HG02678 (cell line): ENCODE measurements at regions not wholly inside any gene's neighbourhood (a gene's known extent, or its start where the extent isn't known, plus 50 kb on each side); places are given as distances from the start of the nearest gene placed in this dataset.
"Not testable (repeated sequence)": the region's sequence is repeated elsewhere in the genome, so short reads cannot be mapped to it uniquely, and the experiment has no call there.

ENCODE experiments used
- ATAC-seq: cut with Tn5 transposase; IDR thresholded peaks from one replicate; pipeline ENCODE4 v1.9.1; 2021; ENCODE audit warnings: mild to moderate bottlenecking, moderate library complexity; ENCODE audit not compliant: unreplicated experiment

DNA sequence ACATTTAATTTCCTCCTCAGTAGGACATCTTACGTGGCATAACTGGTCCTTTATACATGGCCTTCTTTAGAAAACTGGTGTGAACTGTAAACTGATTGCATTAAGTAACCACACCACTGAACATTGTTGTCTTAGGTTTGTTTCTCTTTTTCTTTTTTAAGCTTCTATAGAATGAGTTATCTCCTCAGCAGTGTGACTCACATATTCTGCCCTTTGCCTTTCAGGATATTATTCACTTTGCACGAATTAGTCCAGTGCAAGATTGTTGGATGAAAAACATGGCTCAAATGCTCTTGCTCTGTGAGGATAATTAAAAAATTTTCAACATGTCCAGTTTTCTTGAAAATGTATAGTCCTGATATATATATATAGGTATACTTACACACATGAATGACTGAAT, 147.6 kb downstream of the KBTBD8 start:
- no peak for ATAC-seq

DNA sequence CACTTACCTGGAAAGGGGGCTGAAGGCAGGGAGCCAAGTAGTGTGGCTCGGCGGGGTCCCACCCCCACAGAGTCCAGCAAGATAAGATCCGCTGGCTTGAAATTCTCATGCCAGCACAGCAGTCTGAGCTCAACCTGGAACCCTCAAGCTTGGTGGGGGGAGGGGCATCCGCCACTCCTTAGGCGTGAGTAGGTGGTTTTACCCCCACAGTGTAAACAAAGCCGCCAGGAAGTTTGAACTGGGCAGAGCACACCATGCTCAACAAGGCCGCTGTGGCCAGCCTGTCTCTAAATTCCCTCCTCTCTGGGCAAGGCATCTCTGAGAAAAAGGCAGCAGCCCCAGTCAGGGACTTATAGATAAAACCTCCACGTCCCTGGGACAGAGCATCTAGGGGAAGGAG, 156.3 kb downstream of the KBTBD8 start:
- no peak for ATAC-seq

DNA sequence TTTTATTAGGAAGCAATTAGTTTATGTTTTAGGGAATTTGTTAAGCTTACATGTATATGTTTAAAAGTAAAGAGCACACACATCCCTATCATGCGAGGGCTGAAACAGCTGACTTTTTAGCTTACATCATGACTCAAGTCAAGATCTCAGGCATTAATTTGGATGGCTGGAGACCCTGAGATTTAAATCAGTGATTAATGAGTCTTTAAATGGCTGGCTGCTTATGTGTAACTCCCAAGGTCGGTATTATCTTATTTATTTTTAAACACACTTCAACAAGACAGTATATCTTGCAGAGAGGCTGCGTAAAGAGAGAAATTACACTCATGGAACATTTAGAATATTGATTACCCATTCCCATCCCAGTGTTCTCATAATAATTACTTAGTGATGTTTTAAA, 169.4 kb downstream of the KBTBD8 start:
- no peak for ATAC-seq

DNA sequence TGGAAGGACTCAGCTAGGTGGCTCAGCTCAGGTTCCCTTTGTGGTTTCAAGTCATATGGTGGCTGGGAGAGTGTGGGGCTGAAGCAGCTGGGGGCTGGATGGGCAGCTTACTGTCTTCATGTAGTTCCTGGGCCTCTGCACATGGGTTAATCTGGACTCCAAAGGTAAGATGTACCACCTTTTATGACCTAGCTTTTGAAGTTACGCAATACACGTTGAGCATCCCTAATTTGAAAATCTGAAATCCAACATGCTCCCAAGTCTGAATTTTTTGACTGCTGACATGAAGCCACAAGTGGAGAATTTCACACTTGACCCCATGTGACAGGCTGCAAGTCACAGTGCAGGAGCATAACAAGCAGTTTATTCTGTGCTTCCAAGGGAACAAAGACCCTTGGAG, 173.7 kb downstream of the KBTBD8 start:
- no peak for ATAC-seq

DNA sequence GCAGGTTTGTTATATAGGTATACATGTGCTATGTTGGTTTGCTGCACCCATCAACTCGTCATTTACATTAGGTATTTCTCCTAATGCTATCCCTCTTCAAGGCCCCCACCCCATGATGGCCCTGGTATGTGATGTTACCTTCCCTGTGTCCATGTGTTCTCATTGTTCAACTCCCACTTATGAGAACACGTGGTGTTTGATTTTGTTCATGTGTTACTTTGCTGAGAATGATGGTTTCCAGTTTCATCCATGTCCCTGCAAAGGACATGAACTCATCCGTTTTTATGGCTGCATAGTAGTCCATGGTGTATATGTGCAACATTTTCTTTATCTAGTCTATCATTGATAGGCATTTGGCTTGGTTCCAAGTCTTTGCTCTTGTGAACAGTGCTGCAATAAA, 175.0 kb downstream of the KBTBD8 start:
- not testable (repeated sequence) for ATAC-seq

DNA sequence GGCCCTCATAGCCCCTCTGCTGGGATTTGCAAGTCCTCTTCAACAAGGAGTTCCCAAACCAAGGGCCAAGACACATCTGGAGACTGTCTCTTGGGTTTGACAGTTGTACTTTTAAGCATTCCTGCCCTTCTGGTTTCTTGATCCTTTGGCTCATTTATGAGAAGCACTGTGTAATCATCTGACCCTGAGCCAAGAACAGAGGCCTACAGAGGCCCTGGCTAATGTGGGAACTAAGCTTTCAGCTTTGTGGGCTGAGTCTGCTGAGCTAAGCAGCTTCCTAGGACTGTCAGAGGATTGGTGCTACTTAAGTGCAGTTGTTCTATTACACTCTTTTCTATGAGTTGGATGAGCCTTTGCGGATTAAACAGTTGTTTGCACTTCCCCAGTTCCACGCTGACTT, 178.3 kb downstream of the KBTBD8 start:
- ATAC-seq: no peak

DNA sequence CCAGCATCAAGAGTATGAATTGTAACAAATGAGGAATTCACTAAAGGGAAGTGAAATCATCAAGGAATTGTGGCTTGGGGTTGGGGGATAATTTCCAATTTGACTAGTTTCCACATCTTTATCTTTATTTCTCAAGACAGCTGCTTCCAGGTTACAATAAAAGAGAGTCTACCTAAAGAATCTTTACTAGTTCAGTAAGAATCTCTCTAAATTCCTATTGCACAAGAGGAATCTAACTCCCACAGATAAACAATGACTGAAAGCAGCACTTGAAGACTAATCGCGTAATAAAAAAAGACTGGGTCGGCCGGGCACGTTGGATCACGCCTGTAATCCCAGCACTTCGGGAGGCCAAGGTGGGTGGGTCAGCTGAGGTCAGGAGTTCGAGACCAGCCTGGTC, 194.4 kb downstream of the KBTBD8 start:
- no peak for ATAC-seq

DNA sequence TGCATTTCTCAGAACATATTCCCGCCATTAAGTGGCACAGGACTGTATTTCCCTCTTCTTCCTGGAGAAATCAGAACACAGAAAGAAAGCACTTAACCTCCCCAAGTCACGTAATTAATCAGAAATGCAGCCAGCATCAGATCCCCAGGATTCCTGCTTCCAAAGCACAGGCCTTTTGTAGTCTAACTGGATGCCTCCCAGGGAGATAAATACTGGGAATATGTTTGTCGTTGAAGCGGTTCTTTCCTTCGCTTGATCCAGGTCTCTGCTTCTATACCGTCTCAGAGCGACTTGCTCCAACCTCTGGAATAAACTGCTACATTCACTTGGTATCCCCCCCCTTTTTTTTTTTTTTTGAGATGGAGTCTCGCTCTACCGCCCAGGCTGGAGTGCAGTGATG, 198.6 kb downstream of the KBTBD8 start:
- no peak for ATAC-seq

DNA sequence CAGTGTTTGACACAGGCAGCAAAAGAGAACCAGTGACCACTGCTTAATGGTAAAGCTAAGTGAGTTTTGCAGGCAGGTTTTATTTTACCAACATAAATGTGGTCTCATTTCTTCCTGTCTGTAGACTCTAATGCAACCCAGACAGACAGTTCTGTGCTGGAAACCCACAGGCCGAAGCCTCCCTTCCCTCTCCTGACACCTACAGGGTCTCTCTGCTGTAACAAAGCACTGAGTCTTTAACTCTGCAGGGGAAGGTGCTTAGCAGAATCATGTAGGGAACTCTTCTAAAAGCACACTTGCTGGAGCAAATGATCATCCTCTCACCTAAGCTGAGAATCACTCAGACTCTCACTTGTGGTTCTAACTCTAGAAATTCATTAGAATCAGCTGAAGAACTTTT, 200.3 kb downstream of the KBTBD8 start:
- ATAC-seq: no peak

DNA sequence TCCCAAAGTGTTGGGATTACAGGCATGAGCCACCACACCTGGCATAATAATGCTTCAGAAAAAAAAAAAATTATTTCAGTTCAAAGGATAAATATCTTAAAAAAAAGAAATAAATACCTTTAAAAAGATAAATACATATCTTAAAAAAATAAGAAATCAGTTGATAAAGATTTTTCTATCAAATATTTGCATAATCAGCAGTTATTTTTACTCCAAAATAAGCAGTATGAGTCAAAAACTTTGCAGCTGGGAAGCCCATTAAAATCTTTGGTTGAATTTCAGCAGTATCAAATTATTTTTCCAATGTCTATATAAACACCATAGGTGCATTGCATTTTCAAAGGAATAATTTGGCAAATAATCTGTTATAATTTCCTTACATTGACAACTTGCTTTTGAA, 202.5 kb downstream of the KBTBD8 start:
- ATAC-seq: no peak

DNA sequence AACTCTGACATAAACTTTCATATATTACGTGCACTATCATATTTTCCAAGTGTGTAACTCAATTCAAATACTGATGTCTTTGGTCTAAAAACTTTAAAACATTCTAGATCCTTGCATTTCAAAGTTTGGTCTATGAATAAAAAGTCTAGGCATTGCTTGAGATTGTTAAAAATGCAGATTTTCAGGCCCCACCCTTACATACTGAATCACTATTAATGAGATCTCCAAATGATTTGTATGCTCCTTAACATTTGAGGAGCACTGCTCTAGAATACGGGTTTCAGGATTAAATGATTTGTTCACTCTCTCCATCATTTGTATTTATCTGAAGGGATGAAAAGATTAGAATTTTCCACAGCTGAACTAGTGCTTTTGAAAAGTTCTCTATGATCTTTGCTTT, 202.9 kb downstream of the KBTBD8 start:
- no peak for ATAC-seq

DNA sequence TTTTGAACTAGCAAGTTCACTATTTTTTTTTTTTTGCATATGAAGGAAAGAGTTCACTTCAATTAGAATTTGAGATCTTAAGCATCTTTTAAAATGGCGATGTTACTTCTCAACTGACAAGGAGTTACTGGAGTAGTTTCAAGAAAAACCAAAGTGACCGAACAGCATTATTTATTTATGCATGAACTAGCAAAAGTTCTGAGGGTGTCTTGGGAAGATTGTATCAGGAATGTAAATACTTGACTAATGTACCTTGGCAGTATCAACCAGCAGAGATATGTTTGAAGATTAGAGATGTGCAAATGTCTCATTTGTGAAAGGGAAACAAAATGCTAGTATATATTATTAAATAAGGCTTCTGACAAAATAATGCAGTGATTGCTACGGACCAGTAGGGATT, 203.9 kb downstream of the KBTBD8 start:
- ATAC-seq: no peak

DNA sequence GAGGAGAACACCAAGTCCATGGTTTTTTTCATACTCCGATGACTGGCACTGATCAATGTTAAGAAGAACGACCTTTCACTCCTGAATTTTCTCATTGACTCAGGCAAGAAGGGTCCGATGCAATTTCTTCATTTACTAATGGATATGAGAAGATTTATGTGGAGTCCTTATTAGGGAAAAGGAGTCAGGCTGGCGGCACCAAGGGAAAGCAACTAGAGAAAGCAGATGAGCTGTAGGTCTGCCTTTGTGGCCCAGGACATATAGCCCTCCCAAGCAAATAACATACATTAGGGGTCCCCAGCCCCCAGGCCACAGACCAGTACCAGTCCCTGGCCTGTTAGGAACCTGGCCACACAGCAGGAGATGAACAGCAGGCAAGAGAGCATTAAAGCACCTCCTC, 206.8 kb downstream of the KBTBD8 start:
- no peak for ATAC-seq

DNA sequence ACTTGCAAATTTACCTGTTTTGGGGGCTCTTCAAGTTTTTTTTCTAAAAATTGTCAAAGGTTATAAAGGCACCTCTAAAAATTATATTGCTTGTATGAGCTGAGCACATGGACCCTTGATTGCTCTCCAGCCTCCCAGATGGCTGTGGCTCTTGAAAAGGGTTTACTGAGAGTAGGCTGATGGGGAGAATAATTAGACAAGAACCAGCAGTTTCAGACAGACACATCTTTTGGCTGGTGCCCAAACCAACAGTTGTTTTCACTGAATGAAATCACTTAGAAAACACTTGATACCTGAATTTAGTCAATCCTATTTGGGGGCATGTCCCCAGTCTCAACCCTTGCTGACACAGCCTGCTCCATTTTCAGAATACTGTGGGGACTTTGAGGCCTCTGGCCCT, 217.6 kb downstream of the KBTBD8 start:
- no peak for ATAC-seq

DNA sequence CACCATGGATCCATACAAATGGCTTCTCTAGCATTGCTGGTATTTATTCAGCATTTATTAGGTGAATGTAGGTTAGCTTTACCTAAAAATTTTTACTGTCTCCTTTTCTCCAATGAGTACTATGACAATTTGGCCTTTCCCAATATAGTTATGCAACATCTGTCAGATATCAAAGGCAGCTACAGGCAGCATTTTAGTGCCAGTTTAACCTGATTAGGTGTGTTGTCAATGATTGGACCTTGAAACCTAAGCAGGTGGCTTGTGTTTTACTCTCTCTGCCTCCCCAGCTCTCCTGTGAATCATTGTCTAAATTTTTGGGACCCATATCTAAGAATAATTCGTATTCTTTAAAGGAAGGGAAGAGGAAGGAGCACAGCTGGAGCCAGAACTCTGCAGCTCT, 228.9 kb downstream of the KBTBD8 start:
- no peak for ATAC-seq

DNA sequence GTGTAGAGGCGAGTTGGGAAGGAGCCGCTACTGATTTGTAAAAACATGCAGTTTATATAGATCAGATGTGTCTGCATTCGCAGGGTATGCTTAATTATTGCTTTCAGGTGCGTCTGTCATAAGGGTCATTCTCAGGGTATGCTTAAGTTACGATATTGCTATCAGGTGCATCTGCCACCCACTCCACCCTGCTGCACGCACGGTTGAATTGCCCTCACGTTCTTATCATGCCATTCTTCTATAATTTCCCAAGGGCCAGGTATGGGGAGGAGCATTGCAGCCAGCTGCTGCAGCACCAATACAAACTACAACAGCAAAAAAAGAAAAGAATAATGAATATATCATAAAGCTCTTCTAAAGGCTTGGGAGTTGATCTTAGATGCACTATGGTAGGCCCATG, 230.0 kb downstream of the KBTBD8 start:
- ATAC-seq: no peak

DNA sequence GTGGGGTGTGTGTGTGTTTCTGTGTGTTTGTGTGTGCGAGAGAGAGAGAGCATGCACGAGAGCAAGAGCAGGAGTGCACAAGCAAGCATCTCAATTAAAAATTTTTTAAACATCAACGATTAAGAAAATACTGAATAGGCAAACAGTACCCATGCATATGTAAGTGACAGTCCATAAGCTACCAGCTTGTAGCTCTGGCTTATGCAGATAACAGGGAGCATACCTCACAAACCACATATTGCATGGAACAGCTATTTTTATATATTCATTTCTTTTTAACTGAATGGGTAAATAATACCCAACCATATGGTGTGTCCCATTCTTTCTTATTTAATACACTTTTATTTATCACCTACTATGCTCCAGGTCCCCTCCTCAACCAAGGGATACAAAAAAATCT, 234.5 kb downstream of the KBTBD8 start:
- no peak for ATAC-seq

DNA sequence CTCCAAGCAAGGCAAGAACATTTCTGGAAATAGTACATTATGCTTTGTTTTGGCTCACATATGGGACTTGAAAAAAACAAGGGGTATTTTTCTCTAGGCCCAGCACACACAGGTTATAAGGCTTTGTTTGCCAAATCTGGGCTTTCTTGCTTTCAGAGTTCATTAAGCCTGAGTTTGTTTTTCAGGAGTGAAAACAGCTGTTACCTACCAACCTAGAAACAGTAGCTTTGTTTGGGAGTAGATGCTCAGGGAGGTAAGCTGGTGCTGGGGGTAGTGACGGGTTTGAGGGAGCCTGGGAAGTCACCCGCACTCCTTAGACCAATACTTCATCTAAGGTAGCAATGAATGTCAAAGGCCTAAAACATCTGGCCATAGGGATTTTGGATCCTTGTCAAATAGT, 241.2 kb downstream of the KBTBD8 start:
- no peak for ATAC-seq

DNA sequence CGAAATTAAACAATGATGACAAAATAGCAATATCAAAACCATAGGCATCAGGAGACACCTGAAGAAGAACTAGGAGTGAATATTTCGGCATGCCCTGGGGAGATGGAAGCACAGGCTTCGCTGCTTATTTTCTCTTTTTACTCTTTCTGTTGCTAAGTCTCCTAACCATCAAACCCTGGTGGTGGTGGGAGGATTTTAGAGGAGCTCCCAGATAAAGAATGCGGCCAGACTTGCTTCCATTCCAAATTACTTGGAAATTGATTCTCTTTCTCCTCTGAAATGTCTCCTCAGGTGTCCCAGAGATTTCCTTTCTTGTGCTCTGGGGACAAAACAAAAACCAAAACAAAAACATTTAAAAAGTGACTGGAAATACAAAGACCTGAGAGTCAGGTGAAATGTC, 243.0 kb downstream of the KBTBD8 start:
- ATAC-seq: no peak

DNA sequence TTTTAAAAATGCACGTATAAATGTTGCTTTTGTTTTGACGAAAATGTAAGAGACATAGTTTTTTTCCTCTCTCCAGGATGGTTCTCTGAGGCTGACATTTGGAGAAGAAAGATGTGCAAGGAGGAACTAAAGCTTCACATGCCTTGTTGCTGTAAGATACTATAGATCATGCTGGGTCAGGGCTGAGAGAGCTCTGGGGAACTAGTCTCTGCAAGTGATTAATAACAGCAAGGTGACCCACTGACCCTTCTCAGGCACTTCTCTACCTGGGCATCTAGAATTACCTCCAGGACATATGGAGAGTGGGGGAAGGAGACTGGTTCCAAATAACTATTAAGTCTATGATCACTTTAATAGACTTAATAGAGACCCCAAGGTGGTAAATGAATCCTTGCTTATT, 246.0 kb downstream of the KBTBD8 start:
- ATAC-seq: no peak

DNA sequence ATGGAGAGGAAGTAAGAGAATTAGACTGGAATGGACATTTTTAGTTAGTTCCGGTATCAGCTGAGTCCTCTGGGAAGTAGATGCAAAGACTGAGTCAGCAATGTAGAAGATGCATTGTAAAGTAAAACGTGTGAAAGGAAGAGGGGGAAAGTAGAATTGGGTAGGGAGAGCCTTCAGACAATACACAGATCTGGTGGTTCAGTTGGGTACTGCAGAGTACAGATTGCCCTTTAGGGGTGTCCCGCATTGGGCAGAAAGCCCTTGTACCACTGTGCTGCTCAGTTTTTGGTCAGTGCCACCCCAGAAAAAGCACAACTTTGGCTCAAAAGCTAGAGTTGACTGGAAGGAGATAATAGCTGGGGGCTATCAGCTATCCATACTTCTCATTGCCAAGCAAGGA, 247.4 kb downstream of the KBTBD8 start:
- no peak for ATAC-seq

DNA sequence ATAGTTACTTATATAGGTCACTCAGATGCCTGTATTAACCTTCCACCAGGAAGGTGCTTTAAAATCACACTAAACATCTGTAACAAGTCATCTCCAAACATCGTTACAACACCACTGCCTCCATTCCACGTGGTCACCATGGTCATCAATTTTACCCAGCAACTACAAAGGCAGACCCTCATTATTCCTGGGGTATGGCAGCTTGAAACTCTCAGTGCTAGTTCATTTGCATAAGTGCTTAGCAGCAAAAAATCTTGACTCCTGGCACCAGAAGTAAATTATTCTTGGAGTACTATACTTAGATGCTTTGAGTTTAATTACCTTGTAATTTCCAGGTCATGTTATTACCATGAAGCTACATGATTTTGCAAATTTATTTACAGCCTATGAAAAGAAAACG, 250.6 kb downstream of the KBTBD8 start:
- ATAC-seq: no peak

DNA sequence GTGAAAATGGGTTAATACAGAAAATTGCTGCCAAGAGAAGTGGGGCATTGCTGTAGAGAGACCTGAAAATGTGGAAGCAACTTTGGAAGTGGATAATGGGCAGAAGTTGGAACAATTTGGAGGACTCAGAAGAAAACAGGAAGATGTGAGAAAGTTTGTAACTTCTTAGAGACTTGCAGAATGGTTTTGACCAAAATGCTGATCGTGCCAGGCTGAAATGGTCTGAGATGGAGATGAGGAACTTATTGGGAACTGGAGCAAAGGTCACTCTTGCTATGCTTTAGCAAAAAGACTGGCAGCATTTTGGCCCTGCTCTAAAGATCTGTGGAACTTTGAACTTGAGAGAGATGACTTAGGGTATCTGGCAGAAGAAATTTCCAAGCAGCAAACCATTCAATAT, 254.8 kb downstream of the KBTBD8 start:
- ATAC-seq: not testable (repeated sequence)

DNA sequence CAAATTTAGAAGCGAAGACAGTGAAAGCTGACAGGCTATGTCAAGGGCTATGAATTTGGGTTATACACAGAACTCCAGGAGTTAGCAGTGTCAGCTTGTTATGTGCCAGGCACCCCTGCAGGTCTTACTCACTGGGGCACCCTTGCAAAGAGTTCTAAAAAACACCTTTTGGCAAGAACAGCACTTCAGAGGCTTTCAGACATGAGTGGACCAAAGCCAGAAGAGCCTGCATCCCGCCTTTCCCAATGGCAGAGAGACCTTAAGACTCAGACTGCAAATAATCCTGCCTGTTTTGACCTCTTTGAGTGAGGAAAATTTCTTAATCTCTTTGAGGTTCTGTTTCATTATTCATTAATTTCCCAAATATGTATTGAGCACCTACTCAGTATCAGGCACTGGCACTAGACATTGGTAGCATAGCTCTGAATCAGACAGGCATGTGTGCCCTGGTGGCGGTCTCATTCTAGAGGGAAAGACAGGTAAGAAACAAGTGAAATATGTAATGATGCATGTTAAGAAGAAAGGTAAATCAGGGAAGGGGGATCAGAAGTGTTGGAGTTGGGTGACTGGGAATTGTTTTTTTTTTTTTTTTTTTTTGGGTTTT, 280.0 kb downstream of the KBTBD8 start:
- ATAC-seq: no peak
